Trophoblast cell (in vitro differentiated cells and primary cell): ENCODE measurements at regions not wholly inside any gene's neighbourhood (a gene's known extent, or its start where the extent isn't known, plus 50 kb on each side); places are given as distances from the start of the nearest gene placed in this dataset.

Experiments
- DNase-seq, 2 donors: peaks; one replicate each; pipeline ENCODE4 v3.0.0-alpha.2; 2016
- H2AFZ ChIP-seq: 2 replicates; pipeline ENCODE4 v1.6.1; 2013; ENCODE audit warnings: low read length, moderate library complexity, mild to moderate bottlenecking; ENCODE audit not compliant: insufficient read depth, poor library complexity
- H2AK5ac ChIP-seq: 2 replicates; pipeline ENCODE4 v1.6.1; 2013; ENCODE audit warnings: mild to moderate bottlenecking, low read length
- H2BK120ac ChIP-seq: 2 replicates; pipeline ENCODE4 v1.6.1; 2013; ENCODE audit warnings: low read length, mild to moderate bottlenecking, moderate library complexity; ENCODE audit not compliant: insufficient read depth, poor library complexity
- H2BK12ac ChIP-seq: 2 replicates; pipeline ENCODE4 v1.6.1; 2013; ENCODE audit warnings: mild to moderate bottlenecking, low read length, moderate library complexity
- H2BK5ac ChIP-seq: 2 replicates; pipeline ENCODE4 v1.6.1; 2013; ENCODE audit warnings: low read length, low read depth, moderate library complexity, mild to moderate bottlenecking; ENCODE audit not compliant: poor library complexity
- H3K14ac ChIP-seq: 2 replicates; pipeline ENCODE4 v1.6.1; 2013; ENCODE audit warnings: mild to moderate bottlenecking, low read length
- H3K18ac ChIP-seq: 2 replicates; pipeline ENCODE4 v1.6.1; 2013; ENCODE audit warnings: mild to moderate bottlenecking, low read length
- H3K23ac ChIP-seq: 2 replicates; pipeline ENCODE4 v1.6.1; 2013; ENCODE audit warnings: low read length
- H3K27ac ChIP-seq: 2 replicates; pipeline ENCODE4 v1.5.1; 2013; ENCODE audit warnings: low read depth, mild to moderate bottlenecking, inconsistent platforms, low read length, moderate library complexity
- H3K27me3 ChIP-seq: 2 replicates; pipeline ENCODE4 v1.6.1; 2013; ENCODE audit warnings: inconsistent platforms, mild to moderate bottlenecking, low read length, moderate library complexity; ENCODE audit not compliant: insufficient read depth
- H3K36me3 ChIP-seq, 2 experiments: 1 replicate in 1 of 2; 2 replicates in 1 of 2; pipeline ENCODE4 v1.6.1; 2013; ENCODE audit warnings: low read length in 2 of 2, mild to moderate bottlenecking in 2 of 2, moderate library complexity in 1 of 2; ENCODE audit not compliant: insufficient read depth in 2 of 2, control insufficient read depth in 1 of 2
- H3K4ac ChIP-seq: 2 replicates; pipeline ENCODE4 v1.6.1; 2013; ENCODE audit warnings: low read depth, mild to moderate bottlenecking, low read length, moderate library complexity
- H3K4me1 ChIP-seq, 2 experiments: 1 replicate in 1 of 2; 2 replicates in 1 of 2; pipeline ENCODE4 v1.6.1; 2013; ENCODE audit warnings: low read length in 2 of 2, mild to moderate bottlenecking in 2 of 2, moderate library complexity in 1 of 2; ENCODE audit not compliant: insufficient read depth in 2 of 2, control insufficient read depth in 1 of 2
- H3K4me2 ChIP-seq: 2 replicates; pipeline ENCODE4 v1.6.1; 2013; ENCODE audit warnings: inconsistent platforms, mild to moderate bottlenecking, low read length, moderate library complexity
- H3K4me3 ChIP-seq: 2 replicates; pipeline ENCODE4 v1.5.1; 2013; ENCODE audit warnings: mild to moderate bottlenecking, low read depth, low read length, inconsistent platforms
- H3K79me1 ChIP-seq: one replicate; pipeline ENCODE4 v1.6.1; 2013; ENCODE audit warnings: low read length
- H3K79me2 ChIP-seq: 2 replicates; pipeline ENCODE4 v1.6.1; 2013; ENCODE audit warnings: low read length, mild to moderate bottlenecking; ENCODE audit not compliant: control insufficient read depth, insufficient read depth, poor library complexity
- H3K9ac ChIP-seq: 2 replicates; pipeline ENCODE4 v1.6.1; 2013; ENCODE audit warnings: mild to moderate bottlenecking, low read length
- H3K9me3 ChIP-seq: 2 replicates; pipeline ENCODE4 v1.6.1; 2013; ENCODE audit warnings: low read depth, mild to moderate bottlenecking, control low read depth, inconsistent platforms, low read length; ENCODE audit not compliant: insufficient read depth
- H4K12ac ChIP-seq: 2 replicates; pipeline ENCODE4 v1.6.1; 2013; ENCODE audit warnings: low read depth, mild to moderate bottlenecking, low read length, moderate library complexity
- H4K8ac ChIP-seq: 2 replicates; pipeline ENCODE4 v1.6.1; 2013; ENCODE audit warnings: low read depth, mild to moderate bottlenecking, low read length, moderate library complexity
- H4K91ac ChIP-seq: one replicate; pipeline ENCODE4 v1.6.1; 2013; ENCODE audit warnings: low read depth, mild to moderate bottlenecking, low read length, moderate library complexity
- WGBS: extraction: QIAGEN DNeasy Blood & Tissue Kit; methylation state at CpG from one replicate; pipeline ENCODE4 v1.1.7; 2013; ENCODE audit warnings: missing lambda C conversion rate; ENCODE audit not compliant: insufficient read length, insufficient coverage; ENCODE audit errors: extremely low coverage; 5-methylcytosine and 5-hydroxymethylcytosine counted together

DNA sequence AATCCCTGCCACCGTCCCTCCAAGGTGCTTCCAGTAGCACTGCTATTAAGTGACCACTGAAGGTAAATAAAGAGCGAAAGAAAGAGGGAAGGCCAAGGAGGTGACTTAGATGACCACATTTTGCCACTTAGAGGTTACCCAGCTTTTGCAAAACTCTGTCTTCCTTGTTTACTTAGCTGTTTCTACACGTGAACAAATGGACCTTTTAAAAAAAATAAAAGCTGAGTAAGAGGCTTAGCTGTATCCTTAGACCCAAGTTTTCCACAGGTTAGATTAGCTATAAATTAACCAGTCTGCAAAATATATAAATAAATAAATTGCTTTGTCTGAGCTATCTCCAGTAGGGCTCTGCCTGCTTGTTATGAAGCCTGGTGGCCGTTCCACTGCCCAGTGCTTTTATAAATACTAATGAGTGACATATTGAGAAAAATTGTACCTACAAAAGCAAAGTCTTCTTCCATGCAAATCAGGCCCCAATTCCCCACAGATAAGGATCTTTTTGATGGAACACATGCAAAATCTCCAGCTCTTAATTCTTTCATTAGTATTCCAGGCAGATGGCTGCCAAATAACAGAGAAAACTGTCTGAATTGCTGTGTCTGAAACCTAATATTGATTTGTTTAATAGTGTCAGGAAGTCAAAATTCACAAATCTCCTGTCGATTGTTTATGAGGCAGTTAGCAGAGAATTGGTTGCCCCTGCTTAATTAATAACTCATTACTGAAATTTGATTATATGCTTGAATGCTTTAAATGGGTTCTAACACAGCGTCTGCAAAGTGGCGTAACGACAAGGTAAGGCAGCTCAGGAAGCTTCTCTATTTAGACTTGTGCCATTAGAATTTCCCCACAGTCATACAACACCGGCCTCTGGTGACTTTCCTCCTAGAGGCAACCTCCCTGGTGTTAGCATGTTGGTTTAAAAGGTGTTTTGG, 176.7 kb downstream of the EMX2 start:
- no CpG with 5 or more reads among the region's 9 CpGs for WGBS
- H3K4me1 ChIP-seq, result peaks cover 0 to 10% of the 10 kb centered on the region in 2 experiments

GRCh38 chr10:117720931-117721835, 178.6 kb downstream of the EMX2 start:
- peaks cover 0 to 10% of the 10 kb centered on the region in 2 experiments for H3K4me1 ChIP-seq
- peak overlapping the region; percentile 19 for H3K4me2 ChIP-seq
- no peaks in the 10 kb centered on the region for H3K27me3 ChIP-seq
- H3K79me1 ChIP-seq, result no peaks in the 10 kb centered on the region
- no peak overlapping the region for H2AK5ac ChIP-seq
- DNase-seq, result no peak
- H3K14ac ChIP-seq, result no peak overlapping the region
- no peak overlapping the region for H3K27ac ChIP-seq
- H3K36me3 ChIP-seq, result no peaks in the 10 kb centered on the region
- H3K9me3 ChIP-seq, result no peaks in the 10 kb centered on the region
- H3K9ac ChIP-seq, result no peak overlapping the region
- no peak overlapping the region for H3K4me3 ChIP-seq
- WGBS, result no CpG with 5 or more reads among the region's 21 CpGs
- no peak overlapping the region for H4K12ac ChIP-seq
- no peak overlapping the region for H2BK5ac ChIP-seq
- no peaks in the 10 kb centered on the region for H3K79me2 ChIP-seq
- no peak overlapping the region for H3K23ac ChIP-seq
- no peak overlapping the region for H2BK120ac ChIP-seq
- no peak overlapping the region for H4K91ac ChIP-seq
- no peak overlapping the region for H2BK12ac ChIP-seq
- no peak overlapping the region for H2AFZ ChIP-seq
- no peak overlapping the region for H3K4ac ChIP-seq
- H3K18ac ChIP-seq, result no peak overlapping the region
- H4K8ac ChIP-seq, result no peak overlapping the region

More for the DNA sequence above, 176.7 kb downstream of the EMX2 start:
- Histone ChIP-seq H3K18ac (no peak overlapping the region), H4K12ac (no peak overlapping the region), H2BK120ac (no peak overlapping the region), H3K4me2 (no peak overlapping the region), H3K9me3 (no peaks in the 10 kb centered on the region), H3K79me2 (no peaks in the 10 kb centered on the region), H3K36me3 (no peaks in the 10 kb centered on the region), H2BK12ac (no peak overlapping the region), H4K91ac (no peak overlapping the region), H2AK5ac (no peak overlapping the region), H2AFZ (no peak overlapping the region), H3K4ac (no peak overlapping the region), H3K79me1 (no peaks in the 10 kb centered on the region), H3K27me3 (no peaks in the 10 kb centered on the region), H3K27ac (no peak overlapping the region), H3K9ac (no peak overlapping the region), H3K4me3 (no peak overlapping the region), H3K14ac (no peak overlapping the region), H3K23ac (no peak overlapping the region), H4K8ac (no peak overlapping the region), H2BK5ac (no peak overlapping the region)
- DNase-seq, result no peak

- WGBS, result no CpG with 5 or more reads among the region's 5 CpGs
- DNase-seq, result no peak
- H3K23ac ChIP-seq, result no peak overlapping the region
Observed at GRCh38 chr10:117721873-117722272, 179.3 kb downstream of the EMX2 start.

DNA sequence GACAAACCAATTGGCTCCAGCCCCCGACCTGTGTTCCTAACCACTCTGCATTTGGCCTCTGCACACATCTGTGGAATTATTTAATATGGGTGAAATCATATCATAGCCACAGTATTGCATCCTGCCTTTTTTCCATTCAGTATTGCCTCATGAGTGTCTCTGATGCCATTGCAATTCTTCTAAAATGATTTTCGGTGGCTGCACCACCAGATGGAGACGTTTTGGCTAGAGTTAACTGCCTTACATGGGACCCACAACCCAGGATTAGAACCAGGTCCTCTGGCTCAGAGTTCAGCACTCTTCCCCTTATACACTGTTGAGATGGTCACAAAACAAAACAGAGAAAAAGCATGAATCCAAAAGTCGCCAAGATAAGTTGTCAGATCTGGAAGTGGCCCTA, 180.8 kb downstream of the EMX2 start:
- H3K27ac ChIP-seq, result no peak overlapping the region
- no peak overlapping the region for H3K14ac ChIP-seq
- no peak overlapping the region for H4K12ac ChIP-seq
- WGBS, result no CpG with 5 or more reads among the region's 4 CpGs
- no peak overlapping the region for H4K91ac ChIP-seq
- H3K4me1 ChIP-seq, result peaks cover 0 to 10% of the 10 kb centered on the region in 2 experiments
- H2BK120ac ChIP-seq, result no peak overlapping the region
- H2AFZ ChIP-seq, result no peak overlapping the region
- H3K4ac ChIP-seq, result no peak overlapping the region
- no peaks in the 10 kb centered on the region for H3K79me1 ChIP-seq
- no peaks in the 10 kb centered on the region for H3K79me2 ChIP-seq
- H3K4me3 ChIP-seq, result no peak overlapping the region
- H2BK5ac ChIP-seq, result no peak overlapping the region
- no peaks in the 10 kb centered on the region for H3K36me3 ChIP-seq
- no peak overlapping the region for H3K4me2 ChIP-seq
- H4K8ac ChIP-seq, result no peak overlapping the region
- no peak overlapping the region for H2BK12ac ChIP-seq
- no peak overlapping the region for H2AK5ac ChIP-seq
- no peaks in the 10 kb centered on the region for H3K9me3 ChIP-seq
- H3K18ac ChIP-seq, result no peak overlapping the region
- no peak for DNase-seq
- H3K9ac ChIP-seq, result no peak overlapping the region
- H3K27me3 ChIP-seq, result no peaks in the 10 kb centered on the region
- H3K23ac ChIP-seq, result no peak overlapping the region

More at GRCh38 chr10:117721873-117722272, 179.3 kb downstream of the EMX2 start:
- Histone ChIP-seq H2BK120ac (no peak overlapping the region), H3K36me3 (no peaks in the 10 kb centered on the region), H3K79me1 (no peaks in the 10 kb centered on the region), H3K4ac (no peak overlapping the region), H4K8ac (no peak overlapping the region), H3K18ac (no peak overlapping the region), H2BK5ac (no peak overlapping the region), H2AK5ac (no peak overlapping the region), H3K4me3 (no peak overlapping the region), H3K27me3 (no peaks in the 10 kb centered on the region), H3K79me2 (no peaks in the 10 kb centered on the region), H4K91ac (no peak overlapping the region), H3K14ac (no peak overlapping the region), H2BK12ac (no peak overlapping the region), H3K27ac (no peak overlapping the region), H3K4me1 (peaks cover 0 to 10% of the 10 kb centered on the region in 2 experiments), H2AFZ (no peak overlapping the region), H4K12ac (no peak overlapping the region), H3K4me2 (no peak overlapping the region), H3K9me3 (no peaks in the 10 kb centered on the region), H3K9ac (no peak overlapping the region)
